ENCODE measurements at regions not wholly inside any gene's neighbourhood (a gene's known extent, or its start where the extent isn't known, plus 50 kb on each side); places are given as distances from the start of the nearest gene placed in this dataset.

- intact Hi-C loops (cut with micrococcal nuclease; ENCODE audit: unreplicated experiment) (no loop called here), in situ Hi-C loops (cut with MboI) (no loop called here)
- Histone ChIP-seq H3K9ac (ENCODE audit: control insufficient read depth, insufficient read depth, low read length) (no peak overlapping the region), H3K9me3 (replicated peaks; ENCODE audit: control insufficient read depth, insufficient read depth, low read length) (no peaks in the 10 kb centered on the region), H3K27ac (ENCODE audit: control insufficient read depth, insufficient read depth) (no peak overlapping the region), H2AFZ (ENCODE audit: control insufficient read depth, low read depth, low read length) (no peak overlapping the region), H3K4me3 (no peak overlapping the region), H3K36me3 (ENCODE audit: control insufficient read depth in 2 of 2, insufficient read depth in 2 of 2, low read length in 1 of 2) (no peaks in the 10 kb centered on the region), H4K20me1 (ENCODE audit: control insufficient read depth, insufficient read depth) (no peaks in the 10 kb centered on the region), H3K4me2 (ENCODE audit: control insufficient read depth, insufficient read depth) (no peak overlapping the region), H3K4me1 (ENCODE audit: control insufficient read depth, insufficient read depth, low read length) (no peaks in the 10 kb centered on the region), H3K27me3 (replicated peaks in 1 of 2; ENCODE audit: control insufficient read depth in 2 of 2, insufficient read depth in 2 of 2, low read length in 1 of 2) (no peaks in the 10 kb centered on the region), H3K79me2 (ENCODE audit: control insufficient read depth, insufficient read depth, low read length) (no peaks in the 10 kb centered on the region)
- no TSS peak for BruUV-seq (replicated peaks)
- FAIRE-seq: no peak
- ChIA-PET POLR2A (interaction anchor here (0.5 kb wide), 1 partner anchor 9 kb away, joined by 3 read pairs; no protein-coding TSS in a partner anchor), RAD21 (ENCODE audit: unreplicated experiment) (no interaction called here), CTCF (no interaction called here), SMC1A (ENCODE audit: uncharacterized antibody, unreplicated experiment) (no interaction called here)
- 0% methylated on average over 1 of the region's 1 CpG for WGBS (ENCODE audit: insufficient coverage, insufficient replicate concordance, low lambda C conversion rate, missing lambda C conversion rate)
- TF ChIP-seq USF1 (IDR thresholded peaks at IDR 0.05; ENCODE audit: borderline replicate concordance, extremely low read length, insufficient read depth, low read depth, low read length) (no peak), STAT3 (IDR thresholded peaks at IDR 0.05; ENCODE audit: low read depth, low read length) (no peak), CEBPB (IDR thresholded peaks at IDR 0.05; ENCODE audit: borderline replicate concordance in 1 of 2, low read depth in 2 of 2, low read length in 2 of 2) (no peak), CBFB (IDR thresholded peaks at IDR 0.05; ENCODE audit: low read depth) (no peak), BCLAF1 (IDR thresholded peaks at IDR 0.05) (no peak), RB1 (IDR thresholded peaks at IDR 0.05; ENCODE audit: borderline replicate concordance) (no peak), IRF3 (IDR thresholded peaks at IDR 0.05) (no peak), FOXM1 (IDR thresholded peaks at IDR 0.05; ENCODE audit: low read depth, low read length) (no peak)
- no peak for ATAC-seq
- DNase-seq (ENCODE audit: low read depth, low spot score): no peak
Observed at GRCh38 chr9:13677801-13678200, 398.3 kb upstream of the MPDZ start.
